ENCODE measurements at regions not wholly inside any gene's neighbourhood (a gene's known extent, or its start where the extent isn't known, plus 50 kb on each side); places are given as distances from the start of the nearest gene placed in this dataset.
A peak's percentile ranks its signal among the peaks of the same experiment; 100 is the strongest.

DNA sequence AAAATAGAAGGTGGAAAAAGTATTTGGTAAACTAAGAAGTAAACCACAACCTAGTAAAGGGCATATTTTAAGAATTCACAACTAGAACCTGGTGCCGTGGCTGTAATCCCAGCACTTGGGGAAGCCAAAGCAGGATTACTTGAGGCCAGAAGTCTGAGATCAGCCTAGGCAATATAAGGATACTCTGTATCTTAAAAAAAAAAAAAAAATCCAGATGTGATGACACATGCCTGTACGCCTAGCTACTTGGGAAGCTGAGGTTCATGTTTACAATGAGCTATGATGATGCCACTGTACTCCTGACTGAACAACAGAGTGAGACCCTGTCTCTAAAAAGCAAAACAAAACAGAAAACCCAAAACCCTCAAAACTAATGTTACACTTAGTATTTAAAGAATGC is 156.5 kb upstream of the XIST start:
- no peak overlapping the region for H3K23ac ChIP-seq (ENCODE audit: low read depth, low read length)
- intact Hi-C loops (cut with micrococcal nuclease) (no loop called here), dilution Hi-C loops (cut with HindIII; ENCODE audit: low sequenced_read_pairs, unreplicated experiment) (no loop called here), in situ Hi-C loops (cut with MboI; ENCODE audit: low sequenced_read_pairs) (no loop called here)
- H4K5ac ChIP-seq (ENCODE audit: low read depth, low read length), result no peak overlapping the region
- H2BK20ac ChIP-seq (ENCODE audit: low read depth, low read length), result no peak overlapping the region
- POLR2A ChIA-PET (ENCODE audit: unreplicated experiment), result no interaction called here
- no peak overlapping the region for H3K9ac ChIP-seq (ENCODE audit: low read depth, low read length)
- no peak overlapping the region for H2AFZ ChIP-seq (replicated peaks; ENCODE audit: low read length, poor library complexity)
- no peak overlapping the region for H3K27ac ChIP-seq (ENCODE audit: insufficient read depth, low read length)
- no peak overlapping the region for H3K4me2 ChIP-seq (ENCODE audit: low read depth, low read length)
- CTCF ChIA-PET, result no interaction called here
- H3K36me3 ChIP-seq (ENCODE audit: control insufficient read depth, insufficient read depth, low read length), result 0 out of 2 replicates have a peak, but pooled peaks cover 2% of the 10 kb centered on the region
- no peaks in the 10 kb centered on the region for H3K4me1 ChIP-seq (ENCODE audit: control insufficient read depth, insufficient read depth, low read length)
- peak; percentile 49 for DNase-seq
- H2AK9ac ChIP-seq (replicated peaks; ENCODE audit: low read depth, low read length, poor library complexity), result no peak overlapping the region
- H4K91ac ChIP-seq (ENCODE audit: insufficient read depth, low read depth, low read length), result no peak overlapping the region
- no peak overlapping the region for H3K4ac ChIP-seq (ENCODE audit: low read depth, low read length)
- no peak overlapping the region for H2BK5ac ChIP-seq (ENCODE audit: low read depth, low read length, poor library complexity, severe bottlenecking)
- no TSS peak for BruUV-seq (replicated peaks)
- H3K56ac ChIP-seq (ENCODE audit: extremely low read depth, insufficient read depth, low read length), result no peak overlapping the region
- H3K9me1 ChIP-seq (ENCODE audit: insufficient read depth, low read length), result no peaks in the 10 kb centered on the region; the same call in 1 of the 2 replicates
- ATAC-seq (ENCODE audit: low read depth), result peak; percentile 37
- H2AK5ac ChIP-seq (ENCODE audit: low read depth, low read length), result no peak overlapping the region
- H4K8ac ChIP-seq (ENCODE audit: low read depth in 2 of 2, low read length in 2 of 2), result no peak overlapping the region
- H2BK120ac ChIP-seq (ENCODE audit: low read depth, low read length), result no peak overlapping the region
- no peak overlapping the region for H3K14ac ChIP-seq (replicated peaks; ENCODE audit: low read depth, low read length)
- no peak overlapping the region for H3K18ac ChIP-seq (ENCODE audit: low read depth, low read length)
- H4K20me1 ChIP-seq (ENCODE audit: insufficient read depth, low read length), result 0 out of 2 replicates have a peak, but pooled peaks cover 4% of the 10 kb centered on the region
- H3K4me3 ChIP-seq (ENCODE audit: insufficient read depth, low read depth, low read length), result no peak overlapping the region
- no peaks in the 10 kb centered on the region for H3K27me3 ChIP-seq (ENCODE audit: control insufficient read depth, insufficient read depth, low read length)
- WGBS, 2 experiments (ENCODE audit: extremely low coverage in 2 of 2, insufficient read length in 1 of 2), result no CpG with 5 or more reads among the region's 2 CpGs
- H3K79me1 ChIP-seq (ENCODE audit: low read depth in 1 of 2, low read length in 2 of 2), result no peaks in the 10 kb centered on the region
- H3K9me3 ChIP-seq (ENCODE audit: control insufficient read depth, insufficient read depth, low read length), result no peaks in the 10 kb centered on the region
- no peak for TF ChIP-seq SMC3 (IDR thresholded peaks at IDR 0.05; ENCODE audit: low read depth, low read length)
- TF ChIP-seq, protein P1, sequence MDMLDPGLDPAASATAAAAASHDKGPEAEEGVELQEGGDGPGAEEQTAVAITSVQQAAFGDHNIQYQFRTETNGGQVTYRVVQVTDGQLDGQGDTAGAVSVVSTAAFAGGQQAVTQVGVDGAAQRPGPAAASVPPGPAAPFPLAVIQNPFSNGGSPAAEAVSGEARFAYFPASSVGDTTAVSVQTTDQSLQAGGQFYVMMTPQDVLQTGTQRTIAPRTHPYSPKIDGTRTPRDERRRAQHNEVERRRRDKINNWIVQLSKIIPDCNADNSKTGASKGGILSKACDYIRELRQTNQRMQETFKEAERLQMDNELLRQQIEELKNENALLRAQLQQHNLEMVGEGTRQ (IDR thresholded peaks at IDR 0.05; ENCODE audit: low read depth, low read length), result no peak
- TF ChIP-seq ELK1 (IDR thresholded peaks at IDR 0.05; ENCODE audit: borderline replicate concordance, low read depth, low read length), result no peak
- TF ChIP-seq FOS (IDR thresholded peaks at IDR 0.05; ENCODE audit: low read depth, low read length), result no peak
- TF ChIP-seq MXI1 (IDR thresholded peaks at IDR 0.05; ENCODE audit: borderline replicate concordance, low read depth, low read length), result no peak
- no peak for TF ChIP-seq CTCF (conservative IDR thresholded peaks at IDR 0.05; ENCODE audit: low read depth, low read length)
- TF ChIP-seq RAD21 (IDR thresholded peaks at IDR 0.05; ENCODE audit: low read length), result no peak
- TF ChIP-seq MAZ (IDR thresholded peaks at IDR 0.05; ENCODE audit: borderline replicate concordance, low read depth, low read length), result no peak
- TF ChIP-seq RFX5 (IDR thresholded peaks at IDR 0.05; ENCODE audit: low read depth, low read length), result no peak
- TF ChIP-seq CHD1 (IDR thresholded peaks at IDR 0.05; ENCODE audit: low read depth, low read length), result no peak
- no peak overlapping the region for H2BK15ac ChIP-seq (ENCODE audit: low read depth, low read length)

Measured in IMR-90 (cell line).